ENCODE measurements at regions not wholly inside any gene's neighbourhood (a gene's known extent, or its start where the extent isn't known, plus 50 kb on each side); places are given as distances from the start of the nearest gene placed in this dataset.
"Not testable (repeated sequence)": the region's sequence is repeated elsewhere in the genome, so short reads cannot be mapped to it uniquely, and the experiment has no call there.

GRCh38 chr1:146683126-146683429, 255.0 kb upstream of the NBPF12 start:
- not testable (repeated sequence) for TF ChIP-seq CTCF, POLR2A (IDR thresholded peaks at IDR 0.05)
